ENCODE measurements at regions not wholly inside any gene's neighbourhood (a gene's known extent, or its start where the extent isn't known, plus 50 kb on each side); places are given as distances from the start of the nearest gene placed in this dataset.
"Not testable (repeated sequence)": the region's sequence is repeated elsewhere in the genome, so short reads cannot be mapped to it uniquely, and the experiment has no call there.

DNA sequence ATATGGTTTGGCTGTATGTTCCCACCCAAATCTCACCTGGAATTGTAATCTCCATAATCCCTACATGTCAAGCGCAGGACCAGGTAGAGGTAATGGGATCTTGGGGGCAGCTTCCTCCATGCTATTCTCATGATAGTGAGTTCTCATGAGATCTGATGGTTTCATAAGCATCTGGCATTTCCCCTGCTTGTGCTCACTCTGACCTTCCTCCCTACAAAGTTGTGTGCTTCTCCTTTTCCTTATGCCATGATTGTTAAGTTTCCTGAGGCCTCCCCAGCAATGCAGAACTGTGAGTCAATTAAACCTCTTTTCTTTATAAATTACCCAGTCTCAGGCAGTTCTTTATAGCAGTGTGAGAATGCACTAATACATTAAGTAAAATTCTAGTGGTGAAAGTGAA is 138.3 kb upstream of the THUMPD2 start:
- H3K4me3 ChIP-seq; FAIRE-seq; POLR2A ChIA-PET; H3K36me3 ChIP-seq (ENCODE audit: control insufficient read depth in 2 of 2, insufficient read depth in 2 of 2, low read length in 1 of 2); RAD21 ChIA-PET (ENCODE audit: unreplicated experiment); H3K4me1 ChIP-seq (ENCODE audit: control insufficient read depth, insufficient read depth, low read length); H3K9ac ChIP-seq (ENCODE audit: control insufficient read depth, insufficient read depth, low read length); SMC1A ChIA-PET (ENCODE audit: uncharacterized antibody, unreplicated experiment); BruUV-seq (replicated peaks); H4K20me1 ChIP-seq (ENCODE audit: control insufficient read depth, insufficient read depth); H3K27me3 ChIP-seq (replicated peaks in 1 of 2; ENCODE audit: control insufficient read depth in 2 of 2, insufficient read depth in 2 of 2, low read length in 1 of 2); H3K79me2 ChIP-seq (ENCODE audit: control insufficient read depth, insufficient read depth, low read length); DNase-seq (ENCODE audit: low read depth, low spot score); ATAC-seq; H3K4me2 ChIP-seq (ENCODE audit: control insufficient read depth, insufficient read depth); H3K27ac ChIP-seq (ENCODE audit: control insufficient read depth, insufficient read depth); H2AFZ ChIP-seq (ENCODE audit: control insufficient read depth, low read depth, low read length); H3K9me3 ChIP-seq (replicated peaks; ENCODE audit: control insufficient read depth, insufficient read depth, low read length): not testable (repeated sequence)
- in situ Hi-C loops (cut with MboI): loop anchor here (10.0 kb wide), 1 partner anchor 1867 kb away; no protein-coding TSS in a partner anchor
- WGBS (ENCODE audit: insufficient coverage, insufficient replicate concordance, low lambda C conversion rate, missing lambda C conversion rate): 89% methylated on average over 1 of the region's 1 CpG
- CTCF ChIA-PET: interaction anchor here (1.2 kb wide), 1 partner anchor 80 kb away, joined by 3 read pairs; no protein-coding TSS in a partner anchor
- intact Hi-C loops (cut with micrococcal nuclease; ENCODE audit: unreplicated experiment): loop anchor here (10.0 kb wide), 1 partner anchor 1867 kb away; no protein-coding TSS in a partner anchor

DNA sequence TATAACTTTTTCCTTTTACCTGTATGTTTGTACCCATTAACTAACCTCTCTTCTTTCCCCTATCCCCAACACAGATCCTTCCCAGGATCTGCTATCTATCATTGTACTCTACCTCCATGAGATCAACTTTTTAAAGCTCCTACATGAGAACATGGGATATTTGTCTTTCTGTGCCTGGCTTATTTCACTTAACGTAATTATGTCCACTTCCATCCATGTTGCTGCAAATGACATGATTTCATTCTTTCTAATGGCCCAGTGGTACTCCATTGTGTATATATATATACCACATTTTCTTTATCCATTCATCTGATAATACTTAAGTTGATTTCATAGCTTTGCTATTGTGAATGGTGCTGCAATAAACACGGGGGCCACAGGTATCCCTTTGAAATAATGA is 135.9 kb upstream of the THUMPD2 start:
- Histone ChIP-seq H3K4me3 (no peak overlapping the region), H2AFZ (ENCODE audit: control insufficient read depth, low read depth, low read length) (no peak overlapping the region), H3K27ac (ENCODE audit: control insufficient read depth, insufficient read depth) (no peak overlapping the region), H3K4me2 (ENCODE audit: control insufficient read depth, insufficient read depth) (no peak overlapping the region), H3K79me2 (ENCODE audit: control insufficient read depth, insufficient read depth, low read length) (no peaks in the 10 kb centered on the region), H3K36me3 (ENCODE audit: control insufficient read depth in 2 of 2, insufficient read depth in 2 of 2, low read length in 1 of 2) (no peaks in the 10 kb centered on the region), H3K27me3 (replicated peaks in 1 of 2; ENCODE audit: control insufficient read depth in 2 of 2, insufficient read depth in 2 of 2, low read length in 1 of 2) (no peaks in the 10 kb centered on the region), H4K20me1 (ENCODE audit: control insufficient read depth, insufficient read depth) (no peaks in the 10 kb centered on the region), H3K9ac (ENCODE audit: control insufficient read depth, insufficient read depth, low read length) (no peak overlapping the region), H3K4me1 (ENCODE audit: control insufficient read depth, insufficient read depth, low read length) (no peaks in the 10 kb centered on the region), H3K9me3 (replicated peaks; ENCODE audit: control insufficient read depth, insufficient read depth, low read length) (no peaks in the 10 kb centered on the region)
- BruUV-seq (replicated peaks): no TSS peak
- ATAC-seq: no peak
- TF ChIP-seq POLR2AphosphoS5 (IDR thresholded peaks at IDR 0.05; ENCODE audit: low read length): no peak
- DNase-seq (ENCODE audit: low read depth, low spot score): no peak
- intact Hi-C loops (cut with micrococcal nuclease; ENCODE audit: unreplicated experiment) (loop anchor here (5.0 to 10.0 kb wide), 3 partner anchors 847 to 1870 kb away; no protein-coding TSS in a partner anchor), in situ Hi-C loops (cut with MboI) (loop anchor here (5.0 to 10.0 kb wide), 2 partner anchors 637 to 1870 kb away; no protein-coding TSS in a partner anchor)
- no peak for FAIRE-seq
- POLR2A ChIA-PET: no interaction called here
- SMC1A ChIA-PET (ENCODE audit: uncharacterized antibody, unreplicated experiment): interaction anchor here (0.8 to 2.4 kb wide), 3 partner anchors 8 to 640 kb away, joined by 3 to 28 read pairs (median 8); no protein-coding TSS in a partner anchor
- WGBS (ENCODE audit: insufficient coverage, insufficient replicate concordance, low lambda C conversion rate, missing lambda C conversion rate): 23% methylated on average over 2 of the region's 2 CpGs
- CTCF ChIA-PET: interaction anchor here (0.7 to 2.6 kb wide), 7 partner anchors 14 to 1784 kb away, joined by 3 to 72 read pairs (median 7); no protein-coding TSS in a partner anchor
- RAD21 ChIA-PET (ENCODE audit: unreplicated experiment): interaction anchor here (1.2 kb wide), 1 partner anchor 640 kb away, joined by 5 read pairs; no protein-coding TSS in a partner anchor

Data from GM12878 (cell line).